ENCODE measurements at regions not wholly inside any gene's neighbourhood (a gene's known extent, or its start where the extent isn't known, plus 50 kb on each side); places are given as distances from the start of the nearest gene placed in this dataset.

DNA sequence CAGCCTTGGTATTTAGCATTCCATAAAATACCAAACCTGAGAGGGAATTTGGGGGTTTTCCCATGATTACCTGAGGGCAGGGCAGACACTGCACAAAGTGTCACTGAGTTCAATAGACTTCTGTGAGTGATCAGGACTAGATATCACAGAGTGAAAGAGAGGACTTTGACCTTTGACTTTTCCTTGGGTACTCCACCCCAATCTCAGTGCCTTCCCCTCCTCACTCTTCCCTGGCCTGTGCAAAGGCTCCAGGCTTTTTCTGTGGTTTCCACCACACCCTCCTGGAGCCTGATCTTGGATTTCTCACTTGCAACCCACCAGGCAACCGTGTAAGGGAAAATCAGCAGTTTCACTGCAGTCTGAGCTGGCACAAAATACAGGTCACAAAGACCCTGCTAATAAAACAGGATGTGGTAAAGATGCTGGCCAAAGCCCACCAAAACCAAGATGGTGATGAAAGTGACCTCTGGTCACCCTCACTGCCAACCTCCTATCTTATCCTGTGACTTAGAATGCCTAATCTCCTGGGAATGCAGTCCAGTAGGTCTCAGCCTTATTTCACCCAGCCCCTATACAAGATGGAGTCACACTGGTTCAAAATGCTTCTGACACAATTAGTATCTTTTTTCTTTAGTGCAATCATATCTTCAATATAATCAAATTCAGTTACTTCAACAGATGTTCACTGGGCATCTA is 64.0 kb downstream of the BOD1L2 start:
- TF ChIP-seq CTCF (IDR thresholded peaks at IDR 0.05; ENCODE audit: low read depth, low read length), result no peak
- H3K4me3 ChIP-seq (replicated peaks in 1 of 2; ENCODE audit: low read depth in 2 of 2, low read length in 2 of 2), result no peak overlapping the region
- no peak for DNase-seq (ENCODE audit: low read depth in 2 of 2)

DNA sequence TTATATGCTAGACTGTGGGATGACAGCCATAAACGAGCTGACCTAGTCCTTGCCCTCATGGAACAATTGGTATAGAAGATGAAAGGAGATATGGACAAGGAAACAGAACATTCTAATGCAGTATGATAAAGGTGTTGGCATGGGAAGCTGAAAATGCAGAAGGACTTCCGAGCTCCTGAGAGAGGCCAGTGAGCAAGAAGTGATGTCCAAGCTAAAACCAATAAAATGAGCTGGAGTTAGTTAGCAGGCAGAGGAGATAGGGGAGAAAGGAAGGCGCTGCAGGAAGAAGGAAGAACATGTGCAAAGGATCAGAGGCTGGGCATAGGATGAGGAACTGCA is 64.5 kb downstream of the BOD1L2 start:
- no peak for DNase-seq (ENCODE audit: low read depth in 2 of 2)
- TF ChIP-seq CTCF (IDR thresholded peaks at IDR 0.05; ENCODE audit: low read depth, low read length), result no peak
- no peak overlapping the region for H3K4me3 ChIP-seq (replicated peaks in 1 of 2; ENCODE audit: low read depth in 2 of 2, low read length in 2 of 2)

DNA sequence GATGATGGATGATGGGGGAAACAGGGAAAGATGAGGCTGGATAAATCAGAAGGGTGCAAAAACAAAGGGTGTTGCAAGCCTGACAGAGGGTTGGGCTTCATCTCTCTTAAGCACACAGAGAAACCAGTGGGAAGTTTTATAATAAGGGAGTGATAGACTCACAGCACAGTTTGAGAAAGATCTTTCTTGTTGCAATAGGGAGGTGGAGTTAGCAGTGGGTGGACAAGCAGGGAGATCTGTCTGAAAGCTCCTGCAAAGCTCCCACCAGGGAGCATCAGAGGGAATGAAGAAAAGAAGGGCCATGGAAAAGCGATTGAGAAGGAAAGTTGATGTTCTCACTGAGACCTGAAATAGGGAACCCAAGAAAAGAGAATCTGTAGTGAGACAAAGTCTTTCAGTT is 64.9 kb downstream of the BOD1L2 start:
- no peak for DNase-seq (ENCODE audit: low read depth in 2 of 2)
- TF ChIP-seq CTCF (IDR thresholded peaks at IDR 0.05; ENCODE audit: low read depth, low read length), result no peak

DNA sequence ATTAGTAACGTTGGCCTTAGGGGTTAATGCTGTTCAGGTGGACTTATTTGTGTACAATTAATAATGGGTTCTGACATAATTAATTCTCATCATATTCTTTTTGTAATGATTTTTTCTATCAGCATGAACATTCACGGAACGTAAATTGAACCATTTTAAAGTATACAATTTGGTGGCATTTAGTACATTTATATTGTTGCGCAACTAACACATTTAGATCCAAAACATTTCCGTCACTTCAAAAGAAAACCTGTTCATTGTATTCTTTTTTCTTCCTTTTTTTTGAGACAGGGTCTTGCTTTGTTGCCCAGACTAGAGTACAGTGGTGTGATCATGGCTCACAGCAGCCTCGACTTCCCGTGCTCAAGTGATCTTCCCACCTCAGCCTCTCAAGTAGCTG is 65.8 kb downstream of the BOD1L2 start:
- H3K4me3 ChIP-seq (replicated peaks in 1 of 2; ENCODE audit: low read depth in 2 of 2, low read length in 2 of 2), result no peak overlapping the region
- DNase-seq (ENCODE audit: low read depth in 2 of 2), result no peak
- no peak for TF ChIP-seq CTCF (IDR thresholded peaks at IDR 0.05; ENCODE audit: low read depth, low read length)

More for the DNA sequence above, 64.9 kb downstream of the BOD1L2 start:
- H3K4me3 ChIP-seq (replicated peaks in 1 of 2; ENCODE audit: low read depth in 2 of 2, low read length in 2 of 2), result no peak overlapping the region

- TF ChIP-seq CTCF (IDR thresholded peaks at IDR 0.05; ENCODE audit: low read depth, low read length), result no peak
- no peak overlapping the region for H3K4me3 ChIP-seq (replicated peaks in 1 of 2; ENCODE audit: low read depth in 2 of 2, low read length in 2 of 2)
- DNase-seq (ENCODE audit: low read depth in 2 of 2), result no peak
These were observed 68.1 kb downstream of the BOD1L2 start for GRCh38 chr18:57214976-57215375.

DNA sequence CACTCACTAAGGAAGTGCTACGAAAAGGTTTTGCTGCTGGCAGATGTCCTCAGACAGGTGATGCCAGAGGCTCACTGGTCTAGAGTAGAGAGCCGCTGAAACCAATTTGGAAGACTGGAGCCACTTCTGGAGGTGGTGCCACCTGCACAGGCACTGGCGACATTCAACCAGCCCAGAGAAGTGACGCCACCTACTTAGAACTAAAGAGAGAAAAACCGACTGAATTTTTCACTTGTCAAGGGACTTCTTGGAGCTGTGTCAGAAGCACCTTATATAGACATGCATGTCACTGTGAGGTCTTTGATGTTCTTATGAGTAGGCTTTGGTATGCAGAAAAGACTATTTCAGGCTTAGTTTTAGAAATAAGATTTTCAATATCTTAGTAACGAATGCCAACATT is 71.4 kb downstream of the BOD1L2 start:
- no peak for TF ChIP-seq CTCF (IDR thresholded peaks at IDR 0.05; ENCODE audit: low read depth, low read length)
- H3K4me3 ChIP-seq (replicated peaks in 1 of 2; ENCODE audit: low read depth in 2 of 2, low read length in 2 of 2), result no peak overlapping the region
- no peak for DNase-seq (ENCODE audit: low read depth in 2 of 2)

- no peak for DNase-seq (ENCODE audit: low read depth in 2 of 2)
- H3K4me3 ChIP-seq (replicated peaks in 1 of 2; ENCODE audit: low read depth in 2 of 2, low read length in 2 of 2), result no peak overlapping the region
- no peak for TF ChIP-seq CTCF (IDR thresholded peaks at IDR 0.05; ENCODE audit: low read depth, low read length)
These were observed 73.1 kb downstream of the BOD1L2 start for GRCh38 chr18:57219964-57220363.
